Osteoblast (primary cell): ENCODE measurements at regions not wholly inside any gene's neighbourhood (a gene's known extent, or its start where the extent isn't known, plus 50 kb on each side); places are given as distances from the start of the nearest gene placed in this dataset.

Experiments used
- DNase-seq: peaks from one replicate; pipeline ENCODE4 v3.0.0; 2011; ENCODE audit warnings: low spot score, mixed read lengths; ENCODE audit not compliant: insufficient read length; ENCODE audit errors: missing footprints
- H2AFZ ChIP-seq: 2 replicates; pipeline ENCODE4 v1.6.0; 2011; ENCODE audit warnings: mild to moderate bottlenecking, low read length
- H3K27ac ChIP-seq: 2 replicates; pipeline ENCODE4 v1.5.1; 2011; ENCODE audit warnings: mild to moderate bottlenecking, low read depth, low read length, moderate library complexity
- H3K27me3 ChIP-seq: 2 replicates; pipeline ENCODE4 v1.6.0; 2012; ENCODE audit warnings: mild to moderate bottlenecking, control low read depth, inconsistent platforms, low read length, moderate library complexity; ENCODE audit not compliant: insufficient read depth
- H3K36me3 ChIP-seq: 2 replicates; pipeline ENCODE4 v1.5.1; 2011; ENCODE audit warnings: mild to moderate bottlenecking, low read length, control low read depth, moderate library complexity; ENCODE audit not compliant: insufficient read depth
- H3K4me1 ChIP-seq: 2 replicates; pipeline ENCODE4 v1.5.1; 2011; ENCODE audit warnings: mild to moderate bottlenecking, low read length, control low read depth, moderate library complexity; ENCODE audit not compliant: insufficient read depth
- H3K4me2 ChIP-seq: 2 replicates; pipeline ENCODE4 v1.6.0; 2011; ENCODE audit warnings: mild to moderate bottlenecking, low read length; ENCODE audit not compliant: insufficient read depth
- H3K4me3 ChIP-seq: fragments of 200-600 bp; sonication (generic); 3 replicates; pipeline ENCODE4 v1.5.1; 2012; ENCODE audit warnings: mild to moderate bottlenecking, low read length, inconsistent platforms; ENCODE audit not compliant: insufficient read depth
- H3K79me2 ChIP-seq: 2 replicates; pipeline ENCODE4 v1.6.0; 2012; ENCODE audit warnings: mild to moderate bottlenecking, low read length, control low read depth, inconsistent platforms; ENCODE audit not compliant: insufficient read depth
- H3K9me3 ChIP-seq: 2 replicates; pipeline ENCODE4 v1.5.1; 2011; ENCODE audit warnings: low read depth, low read length, control low read depth
- H4K20me1 ChIP-seq: 2 replicates; pipeline ENCODE4 v1.6.0; 2012; ENCODE audit warnings: mild to moderate bottlenecking, low read length, control low read depth; ENCODE audit not compliant: insufficient read depth
- TF ChIP-seq, protein P1 (sequence below): IDR thresholded peaks from 2 replicates; pipeline ENCODE4 v1.5.1; 2011; ENCODE audit warnings: mild to moderate bottlenecking, low read depth, low read length, moderate library complexity; ENCODE audit errors: extremely low read depth

DNA sequence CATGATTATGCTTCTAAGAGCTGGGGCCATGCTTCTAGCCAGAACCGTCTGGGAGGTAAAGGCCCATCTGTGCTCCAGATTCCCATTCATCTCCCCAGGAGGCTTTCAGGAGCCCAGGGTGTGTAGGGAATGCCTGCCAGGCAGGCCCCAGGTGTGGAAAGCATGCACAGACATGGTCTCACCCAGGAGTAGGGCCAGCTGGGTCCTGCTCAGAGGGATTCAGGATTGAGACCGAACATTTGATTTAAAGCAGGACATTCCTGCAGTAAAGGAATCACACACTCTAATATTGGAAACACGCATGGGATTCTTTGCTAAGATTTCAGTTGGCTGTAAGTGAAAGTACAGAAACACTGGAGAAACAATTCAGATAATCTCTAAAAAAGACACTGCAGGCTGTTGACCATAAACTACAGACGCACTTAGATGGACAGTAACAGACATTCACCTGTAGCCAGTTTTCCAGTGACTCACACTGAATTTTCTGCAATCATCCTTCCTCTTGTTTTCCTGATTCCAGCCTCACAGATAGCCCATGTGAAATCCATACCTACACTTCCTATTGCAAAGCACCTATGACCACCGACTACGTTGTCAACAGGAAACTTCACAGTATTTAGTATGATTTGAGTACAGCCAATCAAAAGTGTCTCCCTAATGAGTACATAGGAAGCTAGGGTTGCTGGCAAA, 257.8 kb downstream of the TBC1D4 start:
- Histone ChIP-seq H3K4me3 (no peak overlapping the region), H3K36me3 (no peaks in the 10 kb centered on the region), H2AFZ (no peak overlapping the region), H3K27me3 (no peaks in the 10 kb centered on the region), H3K4me1 (peaks cover 23% of the 10 kb centered on the region), H4K20me1 (no peaks in the 10 kb centered on the region), H3K79me2 (no peaks in the 10 kb centered on the region), H3K4me2 (no peak overlapping the region), H3K9me3 (no peaks in the 10 kb centered on the region), H3K27ac (no peak overlapping the region)
- TF ChIP-seq, protein P1, sequence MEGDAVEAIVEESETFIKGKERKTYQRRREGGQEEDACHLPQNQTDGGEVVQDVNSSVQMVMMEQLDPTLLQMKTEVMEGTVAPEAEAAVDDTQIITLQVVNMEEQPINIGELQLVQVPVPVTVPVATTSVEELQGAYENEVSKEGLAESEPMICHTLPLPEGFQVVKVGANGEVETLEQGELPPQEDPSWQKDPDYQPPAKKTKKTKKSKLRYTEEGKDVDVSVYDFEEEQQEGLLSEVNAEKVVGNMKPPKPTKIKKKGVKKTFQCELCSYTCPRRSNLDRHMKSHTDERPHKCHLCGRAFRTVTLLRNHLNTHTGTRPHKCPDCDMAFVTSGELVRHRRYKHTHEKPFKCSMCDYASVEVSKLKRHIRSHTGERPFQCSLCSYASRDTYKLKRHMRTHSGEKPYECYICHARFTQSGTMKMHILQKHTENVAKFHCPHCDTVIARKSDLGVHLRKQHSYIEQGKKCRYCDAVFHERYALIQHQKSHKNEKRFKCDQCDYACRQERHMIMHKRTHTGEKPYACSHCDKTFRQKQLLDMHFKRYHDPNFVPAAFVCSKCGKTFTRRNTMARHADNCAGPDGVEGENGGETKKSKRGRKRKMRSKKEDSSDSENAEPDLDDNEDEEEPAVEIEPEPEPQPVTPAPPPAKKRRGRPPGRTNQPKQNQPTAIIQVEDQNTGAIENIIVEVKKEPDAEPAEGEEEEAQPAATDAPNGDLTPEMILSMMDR: no peak
- peak; percentile 6 for DNase-seq

DNA sequence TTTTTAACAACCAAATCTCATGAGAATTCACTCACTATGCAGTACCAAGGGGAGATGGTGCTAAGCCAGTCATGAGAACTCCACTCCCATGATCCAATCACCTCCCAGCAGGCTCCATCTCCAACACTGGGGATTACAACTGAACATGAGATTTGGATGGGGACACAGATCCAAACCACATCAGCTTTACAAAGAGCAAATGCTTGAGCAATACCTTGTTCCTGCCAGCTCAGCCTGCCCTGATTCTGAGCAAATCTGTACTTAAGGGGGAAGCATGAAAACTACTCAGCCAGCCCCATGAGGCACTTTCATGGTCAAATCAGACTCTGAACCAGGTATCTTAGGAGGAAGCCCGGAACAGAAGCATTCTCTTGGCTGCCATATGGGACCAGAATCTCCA, 259.9 kb downstream of the TBC1D4 start:
- Histone ChIP-seq H3K4me3 (no peak overlapping the region), H3K4me2 (no peak overlapping the region), H2AFZ (no peak overlapping the region), H3K27ac (no peak overlapping the region), H3K36me3 (no peaks in the 10 kb centered on the region), H4K20me1 (no peaks in the 10 kb centered on the region), H3K79me2 (no peaks in the 10 kb centered on the region), H3K4me1 (peaks cover 23% of the 10 kb centered on the region), H3K9me3 (no peaks in the 10 kb centered on the region), H3K27me3 (no peaks in the 10 kb centered on the region)
- TF ChIP-seq, protein P1: no peak
- no peak for DNase-seq

DNA sequence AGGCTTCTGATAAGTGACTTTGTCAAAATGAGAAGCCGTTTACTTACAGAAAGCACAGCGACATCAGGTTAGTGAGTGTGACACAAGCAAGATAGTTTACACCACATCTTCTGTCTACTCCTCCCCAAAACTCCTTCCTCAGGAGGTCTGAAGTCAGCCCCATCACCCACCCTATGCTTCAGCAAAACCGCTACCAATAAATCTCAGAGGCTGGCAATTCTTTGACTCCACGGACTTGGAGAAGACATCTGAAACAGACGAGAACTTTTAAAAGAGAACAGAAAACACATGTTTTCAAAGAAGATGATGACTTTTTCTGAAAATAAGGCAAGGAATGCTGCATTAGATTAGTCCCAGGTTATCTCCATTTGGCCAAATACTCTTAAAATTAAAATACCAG, 261.1 kb downstream of the TBC1D4 start:
- H3K9me3 ChIP-seq: no peaks in the 10 kb centered on the region
- no peaks in the 10 kb centered on the region for H3K36me3 ChIP-seq
- H3K27ac ChIP-seq: no peak overlapping the region
- no peaks in the 10 kb centered on the region for H3K27me3 ChIP-seq
- H3K79me2 ChIP-seq: no peaks in the 10 kb centered on the region
- H3K4me2 ChIP-seq: no peak overlapping the region
- peak; percentile 58 for DNase-seq
- TF ChIP-seq, protein P1: no peak
- peaks cover 11% of the 10 kb centered on the region for H3K4me1 ChIP-seq
- H3K4me3 ChIP-seq: no peak overlapping the region
- no peaks in the 10 kb centered on the region for H4K20me1 ChIP-seq
- no peak overlapping the region for H2AFZ ChIP-seq

DNA sequence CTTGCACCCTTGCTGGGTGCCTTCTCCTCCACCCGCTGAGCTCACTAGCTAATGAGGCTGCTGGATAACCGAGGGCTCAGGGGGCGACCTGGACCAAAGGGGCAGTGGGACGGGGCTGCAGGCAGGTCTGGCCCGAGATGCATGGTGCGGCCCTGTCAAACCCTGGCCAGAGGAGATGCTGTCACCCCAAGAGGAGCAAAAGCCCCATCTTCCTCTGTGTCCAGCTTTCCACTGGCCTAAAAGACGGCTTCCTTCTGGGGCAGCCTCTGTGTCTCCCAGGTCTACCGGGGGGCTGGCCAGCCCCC, 261.8 kb downstream of the TBC1D4 start:
- H3K4me1 ChIP-seq: peaks cover 9% of the 10 kb centered on the region

More for the DNA sequence above, 261.8 kb downstream of the TBC1D4 start:
- DNase-seq: peak; percentile 3
- no peaks in the 10 kb centered on the region for H3K79me2 ChIP-seq
- H3K9me3 ChIP-seq: no peaks in the 10 kb centered on the region
- no peaks in the 10 kb centered on the region for H3K36me3 ChIP-seq
- peak overlapping the region; percentile 86 for H3K4me2 ChIP-seq
- no peak overlapping the region for H3K4me3 ChIP-seq
- TF ChIP-seq, protein P1: no peak
- H2AFZ ChIP-seq: no peak overlapping the region
- H3K27ac ChIP-seq: no peak overlapping the region
- H3K27me3 ChIP-seq: no peaks in the 10 kb centered on the region
- no peaks in the 10 kb centered on the region for H4K20me1 ChIP-seq
